ENCODE measurements at regions not wholly inside any gene's neighbourhood (a gene's known extent, or its start where the extent isn't known, plus 50 kb on each side); places are given as distances from the start of the nearest gene placed in this dataset.

DNA sequence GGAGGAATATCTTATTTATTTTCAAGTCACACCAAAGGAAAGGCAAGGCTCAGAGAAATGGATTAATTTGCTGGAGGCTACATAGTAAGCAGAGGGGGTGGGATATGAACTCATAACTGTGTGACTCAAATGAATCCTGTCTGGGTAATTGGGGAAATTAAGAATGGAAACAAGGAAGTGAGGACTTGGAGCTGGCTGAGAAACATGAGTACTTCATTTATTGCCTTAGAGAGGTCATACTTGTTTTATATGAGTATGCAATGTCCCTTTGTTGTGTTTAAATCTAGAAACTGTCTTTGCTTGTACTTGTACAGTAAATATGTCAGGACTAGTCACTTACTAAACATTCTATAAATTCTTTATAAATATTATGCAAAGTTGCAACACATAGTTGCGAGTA lies 2166.7 kb upstream of the PIK3C3 start:
- no peaks in the 10 kb centered on the region for H3K9me3 ChIP-seq (ENCODE audit: low read length)
- H2AFZ ChIP-seq (ENCODE audit: low read length), result no peak overlapping the region
- H3F3A ChIP-seq (ENCODE audit: low read length, unreplicated experiment), result no peaks in the 10 kb centered on the region
- no peaks in the 10 kb centered on the region for H3K36me3 ChIP-seq (ENCODE audit: low read depth, low read length)
- ChIA-PET POLR2A (ENCODE audit: unreplicated experiment) (no interaction called here), CTCF (no interaction called here)
- peak; percentile 24 for DNase-seq
- BruUV-seq (replicated peaks), result no TSS peak
- ATAC-seq, result peak; percentile 58
- no peak overlapping the region for H3K4me2 ChIP-seq (ENCODE audit: low read length)
- no peak overlapping the region for H3K27ac ChIP-seq (ENCODE audit: low read length)
- H3K9me2 ChIP-seq (replicated peaks; ENCODE audit: low read length), result no peaks in the 10 kb centered on the region
- H4K20me1 ChIP-seq (ENCODE audit: low read length), result no peaks in the 10 kb centered on the region
- H3K4me3 ChIP-seq (ENCODE audit: low read length), result no peak overlapping the region
- H3K27me3 ChIP-seq (ENCODE audit: low read length), result no peaks in the 10 kb centered on the region
- no peak for TF ChIP-seq EZH2phosphoT487 (IDR thresholded peaks at IDR 0.05; ENCODE audit: borderline replicate concordance, low read length)
- TF ChIP-seq EZH2 (IDR thresholded peaks at IDR 0.05; ENCODE audit: low read length, unreplicated experiment), result no peak
- TF ChIP-seq, protein P1, sequence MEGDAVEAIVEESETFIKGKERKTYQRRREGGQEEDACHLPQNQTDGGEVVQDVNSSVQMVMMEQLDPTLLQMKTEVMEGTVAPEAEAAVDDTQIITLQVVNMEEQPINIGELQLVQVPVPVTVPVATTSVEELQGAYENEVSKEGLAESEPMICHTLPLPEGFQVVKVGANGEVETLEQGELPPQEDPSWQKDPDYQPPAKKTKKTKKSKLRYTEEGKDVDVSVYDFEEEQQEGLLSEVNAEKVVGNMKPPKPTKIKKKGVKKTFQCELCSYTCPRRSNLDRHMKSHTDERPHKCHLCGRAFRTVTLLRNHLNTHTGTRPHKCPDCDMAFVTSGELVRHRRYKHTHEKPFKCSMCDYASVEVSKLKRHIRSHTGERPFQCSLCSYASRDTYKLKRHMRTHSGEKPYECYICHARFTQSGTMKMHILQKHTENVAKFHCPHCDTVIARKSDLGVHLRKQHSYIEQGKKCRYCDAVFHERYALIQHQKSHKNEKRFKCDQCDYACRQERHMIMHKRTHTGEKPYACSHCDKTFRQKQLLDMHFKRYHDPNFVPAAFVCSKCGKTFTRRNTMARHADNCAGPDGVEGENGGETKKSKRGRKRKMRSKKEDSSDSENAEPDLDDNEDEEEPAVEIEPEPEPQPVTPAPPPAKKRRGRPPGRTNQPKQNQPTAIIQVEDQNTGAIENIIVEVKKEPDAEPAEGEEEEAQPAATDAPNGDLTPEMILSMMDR (conservative IDR thresholded peaks at IDR 0.05; ENCODE audit: low read depth, low read length), result no peak
- no peak overlapping the region for H3K9ac ChIP-seq (ENCODE audit: low read length)
- H3K4me1 ChIP-seq (ENCODE audit: insufficient read depth, low read length), result no peaks in the 10 kb centered on the region
- intact Hi-C loops (cut with micrococcal nuclease), result no loop called here
- no peaks in the 10 kb centered on the region for H3K79me2 ChIP-seq (ENCODE audit: low read length)

DNA sequence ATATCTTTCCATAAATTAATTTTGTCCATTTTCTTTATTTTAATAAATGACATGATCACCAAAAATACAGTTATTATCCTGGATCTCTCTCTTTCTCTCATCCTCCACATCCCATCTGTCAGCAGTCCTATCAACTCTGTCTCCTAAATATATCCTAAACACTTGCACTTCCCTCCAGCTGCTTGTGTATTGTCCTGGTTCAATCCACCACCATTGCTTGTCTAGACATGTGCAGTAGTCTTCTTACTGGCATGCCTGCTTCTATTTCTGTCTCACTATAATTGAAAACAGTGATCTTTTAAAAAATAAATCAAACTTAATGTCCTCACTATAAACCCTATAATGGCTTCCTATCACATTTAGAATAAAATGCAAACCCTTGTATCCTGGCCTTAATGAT lies 2168.6 kb upstream of the PIK3C3 start:
- H4K20me1 ChIP-seq (ENCODE audit: low read length), result no peaks in the 10 kb centered on the region
- no peak for ATAC-seq
- H3K79me2 ChIP-seq (ENCODE audit: low read length), result no peaks in the 10 kb centered on the region
- H3K9ac ChIP-seq (ENCODE audit: low read length), result no peak overlapping the region
- no peak for TF ChIP-seq EZH2 (IDR thresholded peaks at IDR 0.05; ENCODE audit: low read length, unreplicated experiment)
- TF ChIP-seq EZH2phosphoT487 (IDR thresholded peaks at IDR 0.05; ENCODE audit: borderline replicate concordance, low read length), result no peak
- TF ChIP-seq, protein P1 (conservative IDR thresholded peaks at IDR 0.05; ENCODE audit: low read depth, low read length), result no peak
- no peaks in the 10 kb centered on the region for H3K9me2 ChIP-seq (replicated peaks; ENCODE audit: low read length)
- no peak overlapping the region for H3K27ac ChIP-seq (ENCODE audit: low read length)
- H3K27me3 ChIP-seq (ENCODE audit: low read length), result no peaks in the 10 kb centered on the region
- DNase-seq, result no peak
- intact Hi-C loops (cut with micrococcal nuclease), result no loop called here
- no peaks in the 10 kb centered on the region for H3F3A ChIP-seq (ENCODE audit: low read length, unreplicated experiment)
- BruUV-seq (replicated peaks), result no TSS peak
- H3K4me3 ChIP-seq (ENCODE audit: low read length), result no peak overlapping the region
- H3K9me3 ChIP-seq (ENCODE audit: low read length), result no peaks in the 10 kb centered on the region
- H3K4me1 ChIP-seq (ENCODE audit: insufficient read depth, low read length), result no peaks in the 10 kb centered on the region
- ChIA-PET POLR2A (ENCODE audit: unreplicated experiment) (no interaction called here), CTCF (no interaction called here)
- no peaks in the 10 kb centered on the region for H3K36me3 ChIP-seq (ENCODE audit: low read depth, low read length)
- H2AFZ ChIP-seq (ENCODE audit: low read length), result no peak overlapping the region
- H3K4me2 ChIP-seq (ENCODE audit: low read length), result no peak overlapping the region

DNA sequence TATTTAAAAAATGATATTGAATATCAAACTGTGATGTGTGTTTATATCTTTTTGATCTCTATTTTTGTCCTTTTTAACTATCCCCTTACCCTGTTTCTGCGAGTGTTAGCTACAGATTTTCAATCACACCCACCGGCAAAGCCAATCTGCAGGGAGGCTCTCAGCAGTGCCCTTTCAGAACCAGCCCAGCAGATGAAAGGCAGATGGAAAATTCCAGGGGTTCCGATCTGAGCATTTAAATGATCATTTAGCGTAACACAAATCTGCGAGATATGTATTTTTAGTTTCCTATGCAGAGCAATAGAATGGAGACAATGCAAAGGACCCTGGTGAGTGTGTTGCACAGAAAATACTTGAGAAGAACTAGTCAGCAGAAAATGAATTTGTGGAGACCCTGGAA lies 2170.5 kb upstream of the PIK3C3 start:
- Histone ChIP-seq H3K4me1 (ENCODE audit: insufficient read depth, low read length) (no peaks in the 10 kb centered on the region), H2AFZ (ENCODE audit: low read length) (no peak overlapping the region), H3K27ac (ENCODE audit: low read length) (no peak overlapping the region), H3K4me2 (ENCODE audit: low read length) (no peak overlapping the region), H3F3A (ENCODE audit: low read length, unreplicated experiment) (no peaks in the 10 kb centered on the region), H3K36me3 (ENCODE audit: low read depth, low read length) (no peaks in the 10 kb centered on the region), H3K9ac (ENCODE audit: low read length) (no peak overlapping the region), H3K9me3 (ENCODE audit: low read length) (no peaks in the 10 kb centered on the region), H3K27me3 (ENCODE audit: low read length) (no peaks in the 10 kb centered on the region), H3K4me3 (ENCODE audit: low read length) (no peak overlapping the region), H3K79me2 (ENCODE audit: low read length) (no peaks in the 10 kb centered on the region), H4K20me1 (ENCODE audit: low read length) (no peaks in the 10 kb centered on the region), H3K9me2 (replicated peaks; ENCODE audit: low read length) (no peaks in the 10 kb centered on the region)
- ATAC-seq (no peak), DNase-seq (no peak)
- intact Hi-C loops (cut with micrococcal nuclease), result no loop called here
- TF ChIP-seq, protein P1 (conservative IDR thresholded peaks at IDR 0.05; ENCODE audit: low read depth, low read length), result no peak
- no peak for TF ChIP-seq EZH2 (IDR thresholded peaks at IDR 0.05; ENCODE audit: low read length, unreplicated experiment)
- ChIA-PET CTCF (no interaction called here), POLR2A (ENCODE audit: unreplicated experiment) (no interaction called here)
- no TSS peak for BruUV-seq (replicated peaks)
